ENCODE measurements at regions not wholly inside any gene's neighbourhood (a gene's known extent, or its start where the extent isn't known, plus 50 kb on each side); places are given as distances from the start of the nearest gene placed in this dataset.

DNA sequence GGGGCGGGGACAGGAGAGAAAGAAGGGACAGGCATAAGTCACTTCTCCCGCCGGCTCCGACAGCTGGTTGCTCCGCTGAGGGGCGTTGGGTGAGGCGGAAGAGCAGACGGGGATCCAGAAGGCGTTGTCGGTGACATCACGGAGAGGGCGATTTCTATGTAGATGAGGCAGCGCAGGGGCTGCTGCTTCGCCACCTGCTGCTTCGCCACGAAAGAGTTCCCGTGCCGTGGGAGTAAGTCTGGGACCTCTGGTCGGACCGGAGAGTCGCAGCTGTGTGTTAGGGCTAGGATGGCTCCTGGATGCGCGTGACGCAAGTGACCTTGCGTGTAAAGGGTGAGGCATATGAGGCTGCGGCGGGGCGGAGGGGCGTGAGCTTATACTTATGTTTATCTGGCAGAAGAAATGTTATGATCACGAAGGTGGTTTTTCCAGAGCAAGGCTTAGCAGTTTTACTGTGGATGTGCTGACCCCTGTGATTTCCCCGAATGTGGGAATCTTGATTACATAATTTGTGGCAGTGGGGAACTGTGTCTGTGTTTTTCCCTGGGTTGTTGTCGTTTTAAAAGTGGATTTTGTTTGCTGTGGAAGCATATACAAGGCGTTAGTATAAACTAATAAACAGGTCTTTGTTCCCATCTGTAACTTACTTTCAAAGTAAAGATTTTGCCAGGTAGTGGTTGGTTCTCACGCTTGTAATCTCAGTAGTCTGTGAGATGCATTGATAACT is 52.8 kb downstream of the PPIAL4A start:
- TF ChIP-seq POLR2AphosphoS5 (IDR thresholded peaks at IDR 0.05; ENCODE audit: low read depth, low read length): peak; percentile 60; the same call in 1 of the 2 replicates

DNA sequence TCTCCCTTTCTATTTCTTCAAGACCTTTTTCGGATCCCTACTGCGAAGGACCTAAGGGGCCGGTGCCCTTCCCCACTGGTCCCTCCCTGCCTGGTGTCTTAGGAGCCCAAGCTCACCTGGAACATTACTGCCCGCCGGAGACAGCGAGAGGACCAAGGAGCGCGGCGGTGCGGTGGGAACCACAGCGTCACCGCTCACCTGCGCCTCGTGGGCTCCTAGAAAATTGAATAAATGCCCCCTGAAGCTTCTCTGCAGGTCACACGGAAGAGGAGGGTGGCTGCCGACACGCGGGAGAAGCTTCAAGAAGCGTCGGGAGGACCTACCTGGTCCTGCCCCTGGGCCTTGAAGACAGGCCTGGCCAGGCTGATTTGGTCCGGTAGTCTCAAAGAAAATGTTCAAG is 65.2 kb downstream of the PPIAL4A start:
- TF ChIP-seq FOXP2 (optimal IDR thresholded peaks at IDR 0.05; ENCODE audit: borderline replicate concordance, extremely low read depth, extremely low read length, insufficient read depth) (no peak), SIN3A (IDR thresholded peaks at IDR 0.05; ENCODE audit: borderline replicate concordance, insufficient read depth, low read length) (no peak), POLR2AphosphoS5 (IDR thresholded peaks at IDR 0.05; ENCODE audit: low read depth, low read length) (no peak), TAF1 (IDR thresholded peaks at IDR 0.05; ENCODE audit: borderline replicate concordance, insufficient read depth, low read length) (no peak)
- TF ChIP-seq, protein P1, sequence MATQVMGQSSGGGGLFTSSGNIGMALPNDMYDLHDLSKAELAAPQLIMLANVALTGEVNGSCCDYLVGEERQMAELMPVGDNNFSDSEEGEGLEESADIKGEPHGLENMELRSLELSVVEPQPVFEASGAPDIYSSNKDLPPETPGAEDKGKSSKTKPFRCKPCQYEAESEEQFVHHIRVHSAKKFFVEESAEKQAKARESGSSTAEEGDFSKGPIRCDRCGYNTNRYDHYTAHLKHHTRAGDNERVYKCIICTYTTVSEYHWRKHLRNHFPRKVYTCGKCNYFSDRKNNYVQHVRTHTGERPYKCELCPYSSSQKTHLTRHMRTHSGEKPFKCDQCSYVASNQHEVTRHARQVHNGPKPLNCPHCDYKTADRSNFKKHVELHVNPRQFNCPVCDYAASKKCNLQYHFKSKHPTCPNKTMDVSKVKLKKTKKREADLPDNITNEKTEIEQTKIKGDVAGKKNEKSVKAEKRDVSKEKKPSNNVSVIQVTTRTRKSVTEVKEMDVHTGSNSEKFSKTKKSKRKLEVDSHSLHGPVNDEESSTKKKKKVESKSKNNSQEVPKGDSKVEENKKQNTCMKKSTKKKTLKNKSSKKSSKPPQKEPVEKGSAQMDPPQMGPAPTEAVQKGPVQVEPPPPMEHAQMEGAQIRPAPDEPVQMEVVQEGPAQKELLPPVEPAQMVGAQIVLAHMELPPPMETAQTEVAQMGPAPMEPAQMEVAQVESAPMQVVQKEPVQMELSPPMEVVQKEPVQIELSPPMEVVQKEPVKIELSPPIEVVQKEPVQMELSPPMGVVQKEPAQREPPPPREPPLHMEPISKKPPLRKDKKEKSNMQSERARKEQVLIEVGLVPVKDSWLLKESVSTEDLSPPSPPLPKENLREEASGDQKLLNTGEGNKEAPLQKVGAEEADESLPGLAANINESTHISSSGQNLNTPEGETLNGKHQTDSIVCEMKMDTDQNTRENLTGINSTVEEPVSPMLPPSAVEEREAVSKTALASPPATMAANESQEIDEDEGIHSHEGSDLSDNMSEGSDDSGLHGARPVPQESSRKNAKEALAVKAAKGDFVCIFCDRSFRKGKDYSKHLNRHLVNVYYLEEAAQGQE (IDR thresholded peaks at IDR 0.05; ENCODE audit: insufficient read depth in 1 of 2, low read depth in 2 of 2, low read length in 2 of 2): no peak

DNA sequence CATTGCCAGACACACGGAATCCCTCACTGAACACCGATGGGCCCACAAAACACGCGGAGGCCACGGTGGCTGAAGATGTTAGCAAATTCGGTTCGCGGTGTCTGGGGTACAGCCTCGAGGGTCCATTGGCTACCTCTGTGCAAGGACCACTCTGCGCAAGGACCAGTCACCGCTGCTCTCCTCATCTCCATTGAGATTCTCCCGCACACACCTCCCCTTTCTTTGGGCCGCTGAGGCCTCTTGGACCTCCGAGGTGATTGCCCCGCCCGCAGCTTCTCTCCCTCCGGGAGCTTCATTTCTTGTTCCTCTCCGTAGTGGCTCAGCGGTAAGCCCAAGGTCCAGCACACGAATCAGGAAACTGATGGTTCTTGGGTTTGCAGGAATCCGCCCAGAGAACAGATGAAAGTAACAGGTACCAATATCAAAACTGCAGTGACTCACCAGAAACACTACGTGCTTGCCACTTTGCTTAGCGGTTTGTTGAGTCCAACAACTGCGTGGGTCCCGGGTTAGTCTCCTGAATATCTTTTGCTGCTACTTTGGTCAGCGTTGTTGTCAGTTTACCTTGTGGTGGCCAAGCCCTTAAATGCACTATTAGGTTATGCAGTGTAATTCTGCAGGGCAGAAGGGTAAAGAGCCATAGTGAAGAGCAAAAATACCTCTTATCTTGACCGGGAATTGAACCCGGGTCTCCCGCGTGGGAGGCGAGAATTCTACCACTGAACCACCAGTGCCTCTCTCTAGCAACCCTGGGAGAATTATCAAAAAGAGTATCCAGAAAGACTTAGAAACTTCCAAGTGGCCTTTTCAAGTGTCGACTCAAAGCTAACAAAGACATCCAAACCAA is 126.8 kb downstream of the PPIAL4A start:
- TF ChIP-seq, protein P1 (IDR thresholded peaks at IDR 0.05; ENCODE audit: insufficient read depth in 1 of 2, low read depth in 2 of 2, low read length in 2 of 2): 0 out of 4 replicates have a peak, but pooled peaks of 1 of the 2 experiments have one; percentile 33
